Ascending aorta (tissue), 2 donors: ENCODE measurements at regions not wholly inside any gene's neighbourhood (a gene's known extent, or its start where the extent isn't known, plus 50 kb on each side); places are given as distances from the start of the nearest gene placed in this dataset.

Experiments
- DNase-seq, 2 donors: peaks; one replicate each; pipeline ENCODE4 v3.0.0-alpha.2; 2019; ENCODE audit warnings: low spot score in 2 of 2
- H3K27ac ChIP-seq, 2 donors: fragments of 200-600 bp; sonication (generic); one replicate each; pipeline ENCODE4 v1.5.1; 2016 to 2017; ENCODE audit warnings: mild to moderate bottlenecking in 1 of 2
- H3K27me3 ChIP-seq: fragments of 200-600 bp; sonication (generic); one replicate; pipeline ENCODE4 v1.5.1; 2017
- H3K36me3 ChIP-seq, 2 donors: fragments of 200-600 bp; sonication (generic); one replicate each; pipeline ENCODE4 v1.5.1; 2016
- H3K4me1 ChIP-seq, 2 donors: fragments of 200-600 bp; sonication (generic); one replicate each; pipeline ENCODE4 v1.5.1; 2016 to 2017; ENCODE audit warnings: mild to moderate bottlenecking in 1 of 2
- H3K4me3 ChIP-seq, 2 donors: fragments of 200-600 bp; sonication (generic); one replicate each; pipeline ENCODE4 v1.5.1; 2016 to 2017; ENCODE audit warnings: mild to moderate bottlenecking in 1 of 2
- H3K9me3 ChIP-seq, 2 donors: fragments of 200-600 bp; sonication (generic); one replicate each; pipeline ENCODE4 v1.5.1; 2016
- CTCF ChIP-seq, 3 experiments: fragments of 200-600 bp in 2 of 3; fragments of 450-650 bp in 1 of 3; sonication (generic) in 2 of 3; IDR thresholded peaks; one replicate each; pipeline ENCODE4 v1.5.1; 2016 to 2019; ENCODE audit warnings: antibody characterized with exemption in 3 of 3, mild to moderate bottlenecking in 1 of 3, moderate library complexity in 1 of 3
- intact Hi-C: fragments of 100-400 bp; cut with DNase I; formaldehyde crosslinking; loops from one replicate; pipeline ENCODE4 v1.15.1; 2023

- DNase-seq, result no peak
- Histone ChIP-seq H3K27me3 (no peaks in the 10 kb centered on the region), H3K4me1 (no peaks in the 10 kb centered on the region), H3K4me3 (no peak overlapping the region), H3K36me3 (no peaks in the 10 kb centered on the region), H3K9me3 (no peaks in the 10 kb centered on the region), H3K27ac (no peak overlapping the region)
- no peak for TF ChIP-seq CTCF (IDR thresholded peaks at IDR 0.05)
- intact Hi-C loops, result no loop called here
These were observed 978.4 kb downstream of the BCL11B start for GRCh38 chr14:98293576-98293975.

GRCh38 chr14:98296895-98297294, 975.1 kb downstream of the BCL11B start:
- TF ChIP-seq CTCF (IDR thresholded peaks at IDR 0.05), result no peak
- Histone ChIP-seq H3K36me3 (no peaks in the 10 kb centered on the region), H3K27me3 (no peaks in the 10 kb centered on the region), H3K4me3 (no peak overlapping the region), H3K27ac (no peak overlapping the region), H3K4me1 (no peaks in the 10 kb centered on the region), H3K9me3 (no peaks in the 10 kb centered on the region)
- no peak for DNase-seq
- intact Hi-C loops, result no loop called here

GRCh38 chr14:98297567-98297966, 974.4 kb downstream of the BCL11B start:
- Histone ChIP-seq H3K9me3 (no peaks in the 10 kb centered on the region), H3K27me3 (no peaks in the 10 kb centered on the region), H3K4me1 (no peaks in the 10 kb centered on the region), H3K36me3 (no peaks in the 10 kb centered on the region), H3K4me3 (no peak overlapping the region), H3K27ac (no peak overlapping the region)
- no peak for TF ChIP-seq CTCF (IDR thresholded peaks at IDR 0.05)
- DNase-seq, result no peak
- intact Hi-C loops, result no loop called here

- intact Hi-C loops, result no loop called here
- Histone ChIP-seq H3K27ac (no peak overlapping the region), H3K4me1 (no peaks in the 10 kb centered on the region), H3K27me3 (no peaks in the 10 kb centered on the region), H3K9me3 (no peaks in the 10 kb centered on the region), H3K4me3 (no peak overlapping the region), H3K36me3 (no peaks in the 10 kb centered on the region)
- no peak for DNase-seq
- no peak for TF ChIP-seq CTCF (IDR thresholded peaks at IDR 0.05)
These were observed 973.3 kb downstream of the BCL11B start for GRCh38 chr14:98298481-98299244.

GRCh38 chr14:98301681-98302080, 970.3 kb downstream of the BCL11B start:
- Histone ChIP-seq H3K4me3 (no peak overlapping the region), H3K4me1 (no peaks in the 10 kb centered on the region), H3K36me3 (no peaks in the 10 kb centered on the region), H3K9me3 (no peaks in the 10 kb centered on the region), H3K27ac (no peak overlapping the region), H3K27me3 (no peaks in the 10 kb centered on the region)
- DNase-seq, result no peak
- intact Hi-C loops, result loop anchor here (1.0 kb wide), 1 partner anchor 12 kb away; no protein-coding TSS in a partner anchor
- TF ChIP-seq CTCF (IDR thresholded peaks at IDR 0.05), result no peak
